GM23338 (cell line): ENCODE measurements at regions not wholly inside any gene's neighbourhood (a gene's known extent, or its start where the extent isn't known, plus 50 kb on each side); places are given as distances from the start of the nearest gene placed in this dataset.

Experiments used
- ATAC-seq: fragments of 200-7000 bp; cut with Tn5 transposase; 3 replicates; pipeline ENCODE4 v1.9.1; 2020
- DNase-seq: peaks from one replicate; pipeline ENCODE4 v3.0.0-alpha.2; 2015; ENCODE audit warnings: low spot score
- H2AFZ ChIP-seq: fragments of 200-600 bp; sonication (generic); 2 replicates; pipeline ENCODE4 v1.8.0; 2016; ENCODE audit warnings: antibody characterized with exemption, mild to moderate bottlenecking, moderate library complexity
- H3F3A ChIP-seq: fragments of 200-600 bp; sonication (generic); replicated peaks from 2 replicates; pipeline ENCODE4 v1.8.0; 2017; ENCODE audit warnings: antibody characterized with exemption, mixed run types, low read depth
- H3K27ac ChIP-seq: fragments of 200-600 bp; sonication (generic); 2 replicates; pipeline ENCODE4 v1.6.1; 2016; ENCODE audit warnings: low read depth
- H3K27me3 ChIP-seq: fragments of 200-600 bp; sonication (generic); 2 replicates; pipeline ENCODE4 v1.8.0; 2016; ENCODE audit warnings: mild to moderate bottlenecking, mixed run types, moderate library complexity; ENCODE audit not compliant: insufficient read depth
- H3K36me3 ChIP-seq: fragments of 200-600 bp; sonication (generic); 2 replicates; pipeline ENCODE4 v1.8.0; 2016; ENCODE audit warnings: mild to moderate bottlenecking; ENCODE audit not compliant: insufficient read depth
- H3K4me1 ChIP-seq: fragments of 200-600 bp; sonication (generic); 2 replicates; pipeline ENCODE4 v1.8.0; 2016; ENCODE audit warnings: mild to moderate bottlenecking, moderate library complexity; ENCODE audit not compliant: insufficient read depth
- H3K4me2 ChIP-seq: fragments of 200-600 bp; sonication (generic); 2 replicates; pipeline ENCODE4 v1.7.1; 2017; ENCODE audit warnings: mixed run types
- H3K4me3 ChIP-seq: fragments of 200-600 bp; sonication (generic); 2 replicates; pipeline ENCODE4 v1.6.1; 2016; ENCODE audit warnings: mixed run types
- H3K79me2 ChIP-seq: fragments of 200-600 bp; sonication (generic); replicated peaks from 2 replicates; pipeline ENCODE4 v1.8.0; 2017; ENCODE audit warnings: mild to moderate bottlenecking; ENCODE audit not compliant: insufficient read depth
- H3K9me2 ChIP-seq: fragments of 200-600 bp; sonication (generic); 2 replicates; pipeline ENCODE4 v1.8.0; 2017; ENCODE audit not compliant: insufficient read depth
- H4K20me1 ChIP-seq: fragments of 200-600 bp; sonication (generic); replicated peaks from 2 replicates; pipeline ENCODE4 v1.8.0; 2017; ENCODE audit warnings: mild to moderate bottlenecking; ENCODE audit not compliant: insufficient read depth
- H3K27ac Mint-ChIP-seq: 2 replicates; pipeline ENCODE4 v1.8.0; 2020; ENCODE audit warnings: inconsistent platforms, mild to moderate bottlenecking, moderate library complexity, mixed read lengths
- H3K27me3 Mint-ChIP-seq: 3 replicates; pipeline ENCODE4 v1.8.0; 2022; ENCODE audit warnings: low read depth, mild to moderate bottlenecking, moderate library complexity, mixed read lengths, inconsistent platforms; ENCODE audit not compliant: insufficient read depth, poor library complexity
- H3K36me3 Mint-ChIP-seq: 3 replicates; pipeline ENCODE4 v1.8.0; 2021; ENCODE audit warnings: low read depth, mild to moderate bottlenecking, inconsistent platforms, moderate library complexity, mixed read lengths
- H3K4me1 Mint-ChIP-seq: 3 replicates; pipeline ENCODE4 v1.8.0; 2020; ENCODE audit warnings: mild to moderate bottlenecking, inconsistent platforms, mixed read lengths
- H3K4me3 Mint-ChIP-seq: 3 replicates; pipeline ENCODE4 v1.8.0; 2021; ENCODE audit warnings: moderate library complexity, mild to moderate bottlenecking, inconsistent platforms, mixed read lengths
- H3K9me3 Mint-ChIP-seq: 3 replicates; pipeline ENCODE4 v1.8.0; 2020; ENCODE audit warnings: moderate library complexity, mild to moderate bottlenecking, inconsistent platforms, mixed read lengths
- CREB1 ChIP-seq: fragments of 250-450 bp; sonication (Bioruptor Pico); IDR thresholded peaks from 2 replicates; pipeline ENCODE4 v1.5.0; 2020; ENCODE audit warnings: low read depth, mild to moderate bottlenecking, moderate library complexity
- EZH2 ChIP-seq: fragments of 200-600 bp; sonication (generic); IDR thresholded peaks from one replicate; pipeline ENCODE4 v1.8.0; 2017; ENCODE audit warnings: antibody characterized with exemption, mild to moderate bottlenecking, low read depth; ENCODE audit not compliant: unreplicated experiment
- EZH2phosphoT487 ChIP-seq: fragments of 200-600 bp; sonication (generic); IDR thresholded peaks from one replicate; pipeline ENCODE4 v1.8.1; 2018; ENCODE audit warnings: antibody characterized with exemption; ENCODE audit not compliant: unreplicated experiment
- JUNB ChIP-seq: IDR thresholded peaks from one replicate; pipeline ENCODE4 v1.6.1; 2016; ENCODE audit warnings: antibody characterized with exemption; ENCODE audit not compliant: unreplicated experiment
- NANOG ChIP-seq: IDR thresholded peaks from 2 replicates; pipeline ENCODE4 v1.6.1; 2016; ENCODE audit warnings: antibody characterized with exemption, borderline replicate concordance
- STAT1 ChIP-seq: IDR thresholded peaks from one replicate; pipeline ENCODE4 v1.6.1; 2016; ENCODE audit warnings: antibody characterized with exemption; ENCODE audit not compliant: unreplicated experiment
- ZNF114 ChIP-seq: fragments of 250-450 bp; sonication (Bioruptor Pico); IDR thresholded peaks from 2 replicates; pipeline ENCODE4 v1.5.0; 2020; ENCODE audit warnings: mild to moderate bottlenecking, moderate library complexity
- ZNF331 ChIP-seq: fragments of 250-450 bp; sonication (Bioruptor Pico); IDR thresholded peaks from 2 replicates; pipeline ENCODE4 v1.5.0; 2020; ENCODE audit warnings: low read depth, mild to moderate bottlenecking, moderate library complexity
- TF ChIP-seq, protein P1 (sequence below), 2 experiments: fragments of 200-600 bp in 1 of 2; sonication (generic) in 1 of 2; conservative IDR thresholded peaks; 2 replicates each; pipeline versions ENCODE4 v1.5.1 to v1.6.1; 2016 to 2017; ENCODE audit warnings: antibody characterized with exemption in 2 of 2, low read depth in 2 of 2, mild to moderate bottlenecking in 2 of 2, moderate library complexity in 1 of 2
- TF ChIP-seq, protein P2 (sequence below): IDR thresholded peaks from one replicate; pipeline ENCODE4 v1.6.1; 2018; ENCODE audit warnings: antibody characterized with exemption; ENCODE audit not compliant: unreplicated experiment
- TF ChIP-seq, protein P3 (sequence below): IDR thresholded peaks from 2 replicates; pipeline ENCODE4 v1.6.1; 2016; ENCODE audit warnings: antibody characterized with exemption
- TF ChIP-seq, protein P4 (sequence below): fragments of 250-450 bp; sonication (Bioruptor Pico); IDR thresholded peaks from 2 replicates; pipeline ENCODE4 v1.5.0; 2020; ENCODE audit warnings: mild to moderate bottlenecking, moderate library complexity

DNA sequence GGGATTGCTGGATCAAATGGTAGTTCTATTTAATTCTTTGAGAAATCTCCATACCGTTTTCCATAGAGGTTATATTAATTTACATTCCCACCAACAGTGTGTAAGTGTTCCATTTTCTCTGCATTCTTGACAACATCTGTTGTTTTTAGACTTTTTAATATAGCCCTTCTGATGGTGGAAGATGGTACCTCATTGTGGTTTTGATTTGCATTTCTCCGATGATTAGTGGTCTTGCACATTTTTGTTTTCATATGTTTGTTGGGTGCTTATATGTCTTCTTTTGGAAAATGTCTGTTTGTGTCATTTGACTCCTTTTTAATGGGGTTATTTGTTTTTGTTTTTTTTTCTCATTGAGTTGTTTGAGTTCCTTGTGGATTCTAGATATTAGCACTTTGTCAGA, 75.3 kb upstream of the PUDP start:
- H3K36me3 Mint-ChIP-seq: no peaks in the 10 kb centered on the region
- Histone ChIP-seq H3K4me1 (peaks cover 6% of the 10 kb centered on the region), H3K4me2 (no peak overlapping the region), H2AFZ (no peak overlapping the region), H3K9me2 (no peaks in the 10 kb centered on the region), H4K20me1 (no peaks in the 10 kb centered on the region), H3K4me3 (no peak overlapping the region), H3K79me2 (no peaks in the 10 kb centered on the region), H3F3A (no peaks in the 10 kb centered on the region), H3K27ac (no peak overlapping the region), H3K36me3 (no peaks in the 10 kb centered on the region), H3K27me3 (no peaks in the 10 kb centered on the region)
- TF ChIP-seq, protein P1, sequence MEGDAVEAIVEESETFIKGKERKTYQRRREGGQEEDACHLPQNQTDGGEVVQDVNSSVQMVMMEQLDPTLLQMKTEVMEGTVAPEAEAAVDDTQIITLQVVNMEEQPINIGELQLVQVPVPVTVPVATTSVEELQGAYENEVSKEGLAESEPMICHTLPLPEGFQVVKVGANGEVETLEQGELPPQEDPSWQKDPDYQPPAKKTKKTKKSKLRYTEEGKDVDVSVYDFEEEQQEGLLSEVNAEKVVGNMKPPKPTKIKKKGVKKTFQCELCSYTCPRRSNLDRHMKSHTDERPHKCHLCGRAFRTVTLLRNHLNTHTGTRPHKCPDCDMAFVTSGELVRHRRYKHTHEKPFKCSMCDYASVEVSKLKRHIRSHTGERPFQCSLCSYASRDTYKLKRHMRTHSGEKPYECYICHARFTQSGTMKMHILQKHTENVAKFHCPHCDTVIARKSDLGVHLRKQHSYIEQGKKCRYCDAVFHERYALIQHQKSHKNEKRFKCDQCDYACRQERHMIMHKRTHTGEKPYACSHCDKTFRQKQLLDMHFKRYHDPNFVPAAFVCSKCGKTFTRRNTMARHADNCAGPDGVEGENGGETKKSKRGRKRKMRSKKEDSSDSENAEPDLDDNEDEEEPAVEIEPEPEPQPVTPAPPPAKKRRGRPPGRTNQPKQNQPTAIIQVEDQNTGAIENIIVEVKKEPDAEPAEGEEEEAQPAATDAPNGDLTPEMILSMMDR (conservative IDR thresholded peaks at IDR 0.05; ENCODE audit: low read depth in 2 of 2): no peak
- no peak for TF ChIP-seq ZNF331
- TF ChIP-seq, protein P2, sequence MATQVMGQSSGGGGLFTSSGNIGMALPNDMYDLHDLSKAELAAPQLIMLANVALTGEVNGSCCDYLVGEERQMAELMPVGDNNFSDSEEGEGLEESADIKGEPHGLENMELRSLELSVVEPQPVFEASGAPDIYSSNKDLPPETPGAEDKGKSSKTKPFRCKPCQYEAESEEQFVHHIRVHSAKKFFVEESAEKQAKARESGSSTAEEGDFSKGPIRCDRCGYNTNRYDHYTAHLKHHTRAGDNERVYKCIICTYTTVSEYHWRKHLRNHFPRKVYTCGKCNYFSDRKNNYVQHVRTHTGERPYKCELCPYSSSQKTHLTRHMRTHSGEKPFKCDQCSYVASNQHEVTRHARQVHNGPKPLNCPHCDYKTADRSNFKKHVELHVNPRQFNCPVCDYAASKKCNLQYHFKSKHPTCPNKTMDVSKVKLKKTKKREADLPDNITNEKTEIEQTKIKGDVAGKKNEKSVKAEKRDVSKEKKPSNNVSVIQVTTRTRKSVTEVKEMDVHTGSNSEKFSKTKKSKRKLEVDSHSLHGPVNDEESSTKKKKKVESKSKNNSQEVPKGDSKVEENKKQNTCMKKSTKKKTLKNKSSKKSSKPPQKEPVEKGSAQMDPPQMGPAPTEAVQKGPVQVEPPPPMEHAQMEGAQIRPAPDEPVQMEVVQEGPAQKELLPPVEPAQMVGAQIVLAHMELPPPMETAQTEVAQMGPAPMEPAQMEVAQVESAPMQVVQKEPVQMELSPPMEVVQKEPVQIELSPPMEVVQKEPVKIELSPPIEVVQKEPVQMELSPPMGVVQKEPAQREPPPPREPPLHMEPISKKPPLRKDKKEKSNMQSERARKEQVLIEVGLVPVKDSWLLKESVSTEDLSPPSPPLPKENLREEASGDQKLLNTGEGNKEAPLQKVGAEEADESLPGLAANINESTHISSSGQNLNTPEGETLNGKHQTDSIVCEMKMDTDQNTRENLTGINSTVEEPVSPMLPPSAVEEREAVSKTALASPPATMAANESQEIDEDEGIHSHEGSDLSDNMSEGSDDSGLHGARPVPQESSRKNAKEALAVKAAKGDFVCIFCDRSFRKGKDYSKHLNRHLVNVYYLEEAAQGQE: no peak
- no peak for TF ChIP-seq JUNB
- TF ChIP-seq, protein P3, sequence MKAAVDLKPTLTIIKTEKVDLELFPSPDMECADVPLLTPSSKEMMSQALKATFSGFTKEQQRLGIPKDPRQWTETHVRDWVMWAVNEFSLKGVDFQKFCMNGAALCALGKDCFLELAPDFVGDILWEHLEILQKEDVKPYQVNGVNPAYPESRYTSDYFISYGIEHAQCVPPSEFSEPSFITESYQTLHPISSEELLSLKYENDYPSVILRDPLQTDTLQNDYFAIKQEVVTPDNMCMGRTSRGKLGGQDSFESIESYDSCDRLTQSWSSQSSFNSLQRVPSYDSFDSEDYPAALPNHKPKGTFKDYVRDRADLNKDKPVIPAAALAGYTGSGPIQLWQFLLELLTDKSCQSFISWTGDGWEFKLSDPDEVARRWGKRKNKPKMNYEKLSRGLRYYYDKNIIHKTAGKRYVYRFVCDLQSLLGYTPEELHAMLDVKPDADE: no peak
- TF ChIP-seq NANOG: no peak
- TF ChIP-seq STAT1: no peak
- no peak for TF ChIP-seq EZH2phosphoT487
- TF ChIP-seq ZNF114 (CRISPR knock-in tag): no peak
- no peak for TF ChIP-seq CREB1 (CRISPR knock-in tag)
- no peak for TF ChIP-seq EZH2
- TF ChIP-seq, protein P4, sequence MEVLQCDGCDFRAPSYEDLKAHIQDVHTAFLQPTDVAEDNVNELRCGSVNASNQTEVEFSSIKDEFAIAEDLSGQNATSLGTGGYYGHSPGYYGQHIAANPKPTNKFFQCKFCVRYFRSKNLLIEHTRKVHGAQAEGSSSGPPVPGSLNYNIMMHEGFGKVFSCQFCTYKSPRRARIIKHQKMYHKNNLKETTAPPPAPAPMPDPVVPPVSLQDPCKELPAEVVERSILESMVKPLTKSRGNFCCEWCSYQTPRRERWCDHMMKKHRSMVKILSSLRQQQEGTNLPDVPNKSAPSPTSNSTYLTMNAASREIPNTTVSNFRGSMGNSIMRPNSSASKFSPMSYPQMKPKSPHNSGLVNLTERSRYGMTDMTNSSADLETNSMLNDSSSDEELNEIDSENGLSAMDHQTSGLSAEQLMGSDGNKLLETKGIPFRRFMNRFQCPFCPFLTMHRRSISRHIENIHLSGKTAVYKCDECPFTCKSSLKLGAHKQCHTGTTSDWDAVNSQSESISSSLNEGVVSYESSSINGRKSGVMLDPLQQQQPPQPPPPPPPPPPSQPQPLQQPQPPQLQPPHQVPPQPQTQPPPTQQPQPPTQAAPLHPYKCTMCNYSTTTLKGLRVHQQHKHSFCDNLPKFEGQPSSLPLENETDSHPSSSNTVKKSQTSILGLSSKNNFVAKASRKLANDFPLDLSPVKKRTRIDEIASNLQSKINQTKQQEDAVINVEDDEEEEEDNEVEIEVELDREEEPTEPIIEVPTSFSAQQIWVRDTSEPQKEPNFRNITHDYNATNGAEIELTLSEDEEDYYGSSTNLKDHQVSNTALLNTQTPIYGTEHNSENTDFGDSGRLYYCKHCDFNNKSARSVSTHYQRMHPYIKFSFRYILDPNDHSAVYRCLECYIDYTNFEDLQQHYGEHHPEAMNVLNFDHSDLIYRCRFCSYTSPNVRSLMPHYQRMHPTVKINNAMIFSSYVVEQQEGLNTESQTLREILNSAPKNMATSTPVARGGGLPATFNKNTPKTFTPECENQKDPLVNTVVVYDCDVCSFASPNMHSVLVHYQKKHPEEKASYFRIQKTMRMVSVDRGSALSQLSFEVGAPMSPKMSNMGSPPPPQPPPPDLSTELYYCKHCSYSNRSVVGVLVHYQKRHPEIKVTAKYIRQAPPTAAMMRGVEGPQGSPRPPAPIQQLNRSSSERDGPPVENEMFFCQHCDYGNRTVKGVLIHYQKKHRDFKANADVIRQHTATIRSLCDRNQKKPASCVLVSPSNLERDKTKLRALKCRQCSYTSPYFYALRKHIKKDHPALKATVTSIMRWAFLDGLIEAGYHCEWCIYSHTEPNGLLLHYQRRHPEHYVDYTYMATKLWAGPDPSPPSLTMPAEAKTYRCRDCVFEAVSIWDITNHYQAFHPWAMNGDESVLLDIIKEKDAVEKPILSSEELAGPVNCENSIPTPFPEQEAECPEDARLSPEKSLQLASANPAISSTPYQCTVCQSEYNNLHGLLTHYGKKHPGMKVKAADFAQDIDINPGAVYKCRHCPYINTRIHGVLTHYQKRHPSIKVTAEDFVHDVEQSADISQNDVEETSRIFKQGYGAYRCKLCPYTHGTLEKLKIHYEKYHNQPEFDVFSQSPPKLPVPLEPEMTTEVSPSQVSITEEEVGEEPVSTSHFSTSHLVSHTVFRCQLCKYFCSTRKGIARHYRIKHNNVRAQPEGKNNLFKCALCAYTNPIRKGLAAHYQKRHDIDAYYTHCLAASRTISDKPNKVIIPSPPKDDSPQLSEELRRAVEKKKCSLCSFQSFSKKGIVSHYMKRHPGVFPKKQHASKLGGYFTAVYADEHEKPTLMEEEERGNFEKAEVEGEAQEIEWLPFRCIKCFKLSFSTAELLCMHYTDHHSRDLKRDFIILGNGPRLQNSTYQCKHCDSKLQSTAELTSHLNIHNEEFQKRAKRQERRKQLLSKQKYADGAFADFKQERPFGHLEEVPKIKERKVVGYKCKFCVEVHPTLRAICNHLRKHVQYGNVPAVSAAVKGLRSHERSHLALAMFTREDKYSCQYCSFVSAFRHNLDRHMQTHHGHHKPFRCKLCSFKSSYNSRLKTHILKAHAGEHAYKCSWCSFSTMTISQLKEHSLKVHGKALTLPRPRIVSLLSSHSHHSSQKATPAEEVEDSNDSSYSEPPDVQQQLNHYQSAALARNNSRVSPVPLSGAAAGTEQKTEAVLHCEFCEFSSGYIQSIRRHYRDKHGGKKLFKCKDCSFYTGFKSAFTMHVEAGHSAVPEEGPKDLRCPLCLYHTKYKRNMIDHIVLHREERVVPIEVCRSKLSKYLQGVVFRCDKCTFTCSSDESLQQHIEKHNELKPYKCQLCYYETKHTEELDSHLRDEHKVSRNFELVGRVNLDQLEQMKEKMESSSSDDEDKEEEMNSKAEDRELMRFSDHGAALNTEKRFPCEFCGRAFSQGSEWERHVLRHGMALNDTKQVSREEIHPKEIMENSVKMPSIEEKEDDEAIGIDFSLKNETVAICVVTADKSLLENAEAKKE (CRISPR knock-in tag): no peak
- H3K9me3 Mint-ChIP-seq: no peaks in the 10 kb centered on the region
- H3K27ac Mint-ChIP-seq: no peak overlapping the region
- no peaks in the 10 kb centered on the region for H3K27me3 Mint-ChIP-seq
- H3K4me3 Mint-ChIP-seq: no peak overlapping the region
- peaks cover 4% of the 10 kb centered on the region; the same call in 2 of the 3 replicates for H3K4me1 Mint-ChIP-seq
- no peak for ATAC-seq
- DNase-seq: no peak
